ENCODE measurements at regions not wholly inside any gene's neighbourhood (a gene's known extent, or its start where the extent isn't known, plus 50 kb on each side); places are given as distances from the start of the nearest gene placed in this dataset.

GRCh38 chr12:124148481-124149273 is 146.2 kb upstream of the RFLNA start:
- no peak for TF ChIP-seq POLR2A (IDR thresholded peaks at IDR 0.05)
- TF ChIP-seq CTCF (IDR thresholded peaks at IDR 0.05 in 4 of 5, conservative IDR thresholded peaks at IDR 0.05 in 1 of 5), result no peak
